OCI-LY1 (cell line): ENCODE measurements at regions not wholly inside any gene's neighbourhood (a gene's known extent, or its start where the extent isn't known, plus 50 kb on each side); places are given as distances from the start of the nearest gene placed in this dataset.

Source experiments
- H2AFZ ChIP-seq: fragments of 200-600 bp; sonication (generic), shearing (Covaris generic); 2 replicates; pipeline ENCODE4 v1.6.0; 2014; ENCODE audit warnings: antibody characterized with exemption, mild to moderate bottlenecking, low read length
- H3F3A ChIP-seq: fragments of 200-600 bp; sonication (generic), shearing (Covaris generic); 2 replicates; pipeline ENCODE4 v1.6.0; 2014; ENCODE audit warnings: mild to moderate bottlenecking, antibody characterized with exemption, low read length, moderate library complexity; ENCODE audit not compliant: insufficient read depth
- H3K27ac ChIP-seq: fragments of 200-600 bp; sonication (generic); 2 replicates; pipeline ENCODE4 v1.5.1; 2014; ENCODE audit warnings: low read length, mixed run types, mild to moderate bottlenecking, low read depth; ENCODE audit not compliant: poor library complexity, severe bottlenecking
- H3K27me3 ChIP-seq: fragments of 200-600 bp; sonication (generic); 2 replicates; pipeline ENCODE4 v1.6.0; 2014; ENCODE audit warnings: antibody characterized with exemption, mild to moderate bottlenecking, low read length, moderate library complexity; ENCODE audit not compliant: insufficient read depth
- H3K36me3 ChIP-seq: fragments of 200-600 bp; sonication (generic); 2 replicates; pipeline ENCODE4 v1.6.1; 2014; ENCODE audit warnings: mild to moderate bottlenecking, antibody characterized with exemption, low read length, moderate library complexity, mixed read lengths; ENCODE audit not compliant: insufficient read depth
- H3K4me1 ChIP-seq: fragments of 200-600 bp; sonication (generic); 2 replicates; pipeline ENCODE4 v1.5.1; 2014; ENCODE audit warnings: mild to moderate bottlenecking, low read length, moderate library complexity; ENCODE audit not compliant: insufficient read depth, severe bottlenecking
- H3K4me2 ChIP-seq: fragments of 200-600 bp; sonication (generic), shearing (Covaris generic); 2 replicates; pipeline ENCODE4 v1.6.1; 2014; ENCODE audit warnings: low read length
- H3K4me3 ChIP-seq: fragments of 200-600 bp; sonication (generic); 2 replicates; pipeline ENCODE4 v1.5.1; 2014; ENCODE audit warnings: low read length, low read depth, mild to moderate bottlenecking, mixed read lengths; ENCODE audit not compliant: poor library complexity, severe bottlenecking
- H3K79me2 ChIP-seq: fragments of 200-600 bp; shearing (Covaris generic); 2 replicates; pipeline ENCODE4 v1.6.1; 2016; ENCODE audit warnings: mixed run types, low read length, mixed read lengths; ENCODE audit not compliant: insufficient read depth
- H3K9ac ChIP-seq: fragments of 200-600 bp; sonication (generic), shearing (Covaris generic); 2 replicates; pipeline ENCODE4 v1.6.1; 2014; ENCODE audit warnings: mild to moderate bottlenecking, low read length, mixed read lengths
- H3K9me2 ChIP-seq: fragments of 200-600 bp; sonication (generic), shearing (Covaris generic); 2 replicates; pipeline ENCODE4 v1.6.1; 2014; ENCODE audit warnings: low read depth, mild to moderate bottlenecking, low read length, mixed read lengths
- H3K9me3 ChIP-seq: fragments of 200-600 bp; shearing (Covaris generic); 2 replicates; pipeline ENCODE4 v1.6.1; 2014; ENCODE audit warnings: low read length, mixed read lengths
- H4K20me1 ChIP-seq: fragments of 200-600 bp; sonication (generic), shearing (Covaris generic); 2 replicates; pipeline ENCODE4 v1.6.0; 2016; ENCODE audit warnings: mild to moderate bottlenecking, low read length; ENCODE audit not compliant: insufficient read depth
- EZH2 ChIP-seq: fragments of 200-600 bp; sonication (generic), shearing (Covaris generic); IDR thresholded peaks from 2 replicates; pipeline ENCODE4 v1.8.0; 2017; ENCODE audit warnings: borderline replicate concordance, mixed run types, mild to moderate bottlenecking, antibody characterized with exemption, low read length, moderate library complexity, mixed read lengths
- TF ChIP-seq, protein P1 (sequence below): fragments of 200-600 bp; sonication (generic), shearing (Covaris generic); IDR thresholded peaks from 2 replicates; pipeline ENCODE4 v1.5.1; 2017; ENCODE audit warnings: mild to moderate bottlenecking, antibody characterized with exemption, low read length, moderate library complexity, mixed read lengths

DNA sequence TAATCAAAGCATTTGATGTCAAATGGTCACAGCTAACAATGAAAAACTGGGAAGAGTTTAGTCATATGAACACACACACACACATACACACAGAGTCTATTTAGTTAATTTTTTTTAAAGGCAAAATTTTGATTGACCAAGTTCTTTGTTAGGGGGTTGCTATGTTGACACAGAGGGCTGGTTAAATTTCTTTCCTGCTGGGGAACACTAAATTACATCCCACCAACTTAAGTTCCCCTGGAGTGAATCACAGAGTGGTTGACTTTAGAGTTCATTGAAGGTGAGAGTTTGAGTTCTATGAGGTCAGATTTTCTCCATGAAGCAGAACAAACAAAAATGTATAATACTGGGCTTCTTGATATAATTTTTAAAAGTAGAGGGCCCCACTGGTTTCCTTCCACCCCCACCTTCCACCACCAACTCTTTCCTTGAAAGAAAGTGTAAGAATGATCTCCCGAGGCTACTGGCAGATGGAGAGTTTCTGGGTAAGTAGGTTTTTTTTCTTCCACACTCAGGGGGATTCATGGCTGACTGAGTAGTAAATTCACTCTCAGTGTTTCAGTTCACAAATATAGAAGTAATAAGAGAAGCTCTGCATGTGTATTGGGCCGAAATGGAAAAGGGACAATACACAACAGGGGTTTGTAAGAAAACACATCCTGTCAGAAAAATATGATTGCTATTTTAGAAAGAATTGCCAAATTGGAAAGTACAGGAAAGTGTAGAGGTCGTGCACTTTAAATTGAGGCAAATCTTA, 917.0 kb upstream of the LCORL start:
- no peaks in the 10 kb centered on the region for H3K4me1 ChIP-seq
- no peak overlapping the region for H3K4me3 ChIP-seq
- no peak overlapping the region for H2AFZ ChIP-seq
- no peak for TF ChIP-seq EZH2
- TF ChIP-seq, protein P1, sequence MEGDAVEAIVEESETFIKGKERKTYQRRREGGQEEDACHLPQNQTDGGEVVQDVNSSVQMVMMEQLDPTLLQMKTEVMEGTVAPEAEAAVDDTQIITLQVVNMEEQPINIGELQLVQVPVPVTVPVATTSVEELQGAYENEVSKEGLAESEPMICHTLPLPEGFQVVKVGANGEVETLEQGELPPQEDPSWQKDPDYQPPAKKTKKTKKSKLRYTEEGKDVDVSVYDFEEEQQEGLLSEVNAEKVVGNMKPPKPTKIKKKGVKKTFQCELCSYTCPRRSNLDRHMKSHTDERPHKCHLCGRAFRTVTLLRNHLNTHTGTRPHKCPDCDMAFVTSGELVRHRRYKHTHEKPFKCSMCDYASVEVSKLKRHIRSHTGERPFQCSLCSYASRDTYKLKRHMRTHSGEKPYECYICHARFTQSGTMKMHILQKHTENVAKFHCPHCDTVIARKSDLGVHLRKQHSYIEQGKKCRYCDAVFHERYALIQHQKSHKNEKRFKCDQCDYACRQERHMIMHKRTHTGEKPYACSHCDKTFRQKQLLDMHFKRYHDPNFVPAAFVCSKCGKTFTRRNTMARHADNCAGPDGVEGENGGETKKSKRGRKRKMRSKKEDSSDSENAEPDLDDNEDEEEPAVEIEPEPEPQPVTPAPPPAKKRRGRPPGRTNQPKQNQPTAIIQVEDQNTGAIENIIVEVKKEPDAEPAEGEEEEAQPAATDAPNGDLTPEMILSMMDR = no peak
- H3K9me3 ChIP-seq = no peaks in the 10 kb centered on the region
- H3F3A ChIP-seq = no peaks in the 10 kb centered on the region
- H3K9me2 ChIP-seq = no peaks in the 10 kb centered on the region
- H3K36me3 ChIP-seq = no peaks in the 10 kb centered on the region
- no peaks in the 10 kb centered on the region for H4K20me1 ChIP-seq
- no peak overlapping the region for H3K4me2 ChIP-seq
- no peak overlapping the region for H3K9ac ChIP-seq
- no peaks in the 10 kb centered on the region for H3K79me2 ChIP-seq
- no peak overlapping the region for H3K27ac ChIP-seq
- H3K27me3 ChIP-seq = no peaks in the 10 kb centered on the region

DNA sequence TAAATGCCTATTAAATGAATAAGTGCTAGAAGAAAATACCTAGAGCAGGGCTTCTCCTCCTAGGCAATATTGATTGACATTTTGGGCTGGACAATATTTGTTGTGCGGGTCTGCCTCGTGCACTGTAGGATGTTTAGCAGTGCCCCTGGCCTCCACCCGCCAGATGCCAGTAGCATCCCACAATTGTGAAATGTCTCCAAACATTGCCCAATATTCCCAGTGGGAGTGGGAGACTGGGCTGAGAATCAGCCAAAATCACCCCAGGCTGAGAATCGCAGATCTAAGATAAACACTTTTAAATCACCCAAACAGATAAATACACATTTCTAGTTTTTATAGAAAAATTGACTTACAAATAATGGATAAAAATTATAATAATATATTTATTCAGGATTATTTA, 916.2 kb upstream of the LCORL start:
- Histone ChIP-seq H3K4me1 (no peaks in the 10 kb centered on the region), H3K4me2 (no peak overlapping the region), H2AFZ (no peak overlapping the region), H3K4me3 (no peak overlapping the region), H3K36me3 (no peaks in the 10 kb centered on the region), H3K9me3 (no peaks in the 10 kb centered on the region), H3K9ac (no peak overlapping the region), H3K27ac (no peak overlapping the region), H4K20me1 (no peaks in the 10 kb centered on the region), H3F3A (no peaks in the 10 kb centered on the region), H3K9me2 (no peaks in the 10 kb centered on the region), H3K79me2 (no peaks in the 10 kb centered on the region), H3K27me3 (no peaks in the 10 kb centered on the region)
- TF ChIP-seq, protein P1 = no peak
- no peak for TF ChIP-seq EZH2

DNA sequence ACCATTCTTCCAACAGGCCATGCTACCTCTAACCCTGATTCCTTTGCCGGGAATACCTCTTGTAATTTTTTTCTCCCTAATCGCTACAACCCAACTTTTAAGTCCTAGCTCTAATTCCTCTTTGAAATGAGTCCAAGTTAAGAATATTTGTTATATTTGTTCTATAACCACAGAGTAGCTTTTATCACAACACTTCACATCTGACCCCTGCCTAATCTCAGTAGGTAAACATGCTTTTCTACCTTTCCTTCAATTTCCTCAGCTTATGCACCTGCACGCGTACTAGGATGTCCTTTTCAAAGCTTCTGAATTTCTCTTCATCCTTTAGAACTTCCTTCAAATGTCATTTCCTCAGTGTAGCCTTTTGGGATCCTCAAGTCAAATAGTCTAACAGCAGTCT, 915.5 kb upstream of the LCORL start:
- no peaks in the 10 kb centered on the region for H3F3A ChIP-seq
- no peak overlapping the region for H3K9ac ChIP-seq
- H4K20me1 ChIP-seq = no peaks in the 10 kb centered on the region
- no peaks in the 10 kb centered on the region for H3K4me1 ChIP-seq
- TF ChIP-seq EZH2 = no peak
- TF ChIP-seq, protein P1 = no peak
- H3K9me2 ChIP-seq = no peaks in the 10 kb centered on the region
- H3K4me3 ChIP-seq = no peak overlapping the region
- no peak overlapping the region for H3K4me2 ChIP-seq
- no peak overlapping the region for H2AFZ ChIP-seq
- H3K36me3 ChIP-seq = no peaks in the 10 kb centered on the region
- H3K27me3 ChIP-seq = no peaks in the 10 kb centered on the region
- H3K27ac ChIP-seq = no peak overlapping the region
- H3K79me2 ChIP-seq = no peaks in the 10 kb centered on the region
- H3K9me3 ChIP-seq = no peaks in the 10 kb centered on the region
